HG03175 (cell line): ENCODE measurements at regions not wholly inside any gene's neighbourhood (a gene's known extent, or its start where the extent isn't known, plus 50 kb on each side); places are given as distances from the start of the nearest gene placed in this dataset.
"Not testable (repeated sequence)": the region's sequence is repeated elsewhere in the genome, so short reads cannot be mapped to it uniquely, and the experiment has no call there.

Source experiments
- ATAC-seq: cut with Tn5 transposase; IDR thresholded peaks from one replicate; pipeline ENCODE4 v1.9.1; 2021; ENCODE audit warnings: mild to moderate bottlenecking, moderate library complexity; ENCODE audit not compliant: unreplicated experiment

- ATAC-seq: not testable (repeated sequence)
Observed at GRCh38 chr11:96588793-96589192, 199.0 kb downstream of the JRKL start.

GRCh38 chr11:96595011-96595410, 205.2 kb downstream of the JRKL start:
- no peak for ATAC-seq

- no peak for ATAC-seq
Observed at GRCh38 chr11:96607864-96608558, 218.2 kb downstream of the JRKL start.

GRCh38 chr11:96614101-96614500, 224.3 kb downstream of the JRKL start:
- ATAC-seq: no peak

- no peak for ATAC-seq
Observed at GRCh38 chr11:96614846-96615245, 225.0 kb downstream of the JRKL start.

- ATAC-seq: no peak
Observed at GRCh38 chr11:96620464-96621044, 230.7 kb downstream of the JRKL start.

- ATAC-seq: no peak
Observed at GRCh38 chr11:96621161-96621560, 231.3 kb downstream of the JRKL start.

- ATAC-seq: no peak
Observed at GRCh38 chr11:96622026-96622634, 232.3 kb downstream of the JRKL start.

GRCh38 chr11:96624126-96624525, 234.3 kb downstream of the JRKL start:
- ATAC-seq: no peak

GRCh38 chr11:96627376-96627775, 237.6 kb downstream of the JRKL start:
- no peak for ATAC-seq

- no peak for ATAC-seq
Observed at GRCh38 chr11:96635655-96636054, 245.8 kb downstream of the JRKL start.

- ATAC-seq: no peak
Observed at GRCh38 chr11:96641261-96641660, 251.4 kb downstream of the JRKL start.

GRCh38 chr11:96642583-96642982, 252.8 kb downstream of the JRKL start:
- ATAC-seq: no peak

- ATAC-seq: no peak
Observed at GRCh38 chr11:96643173-96643572, 253.4 kb downstream of the JRKL start.

- ATAC-seq: no peak
Observed at GRCh38 chr11:96647621-96648020, 257.8 kb downstream of the JRKL start.

- ATAC-seq: no peak
Observed at GRCh38 chr11:96648991-96649390, 259.2 kb downstream of the JRKL start.

GRCh38 chr11:96652516-96652915, 262.7 kb downstream of the JRKL start:
- ATAC-seq: no peak

GRCh38 chr11:96655474-96655873, 265.7 kb downstream of the JRKL start:
- no peak for ATAC-seq

GRCh38 chr11:96658436-96658835, 268.6 kb downstream of the JRKL start:
- ATAC-seq: no peak

- no peak for ATAC-seq
Observed at GRCh38 chr11:96664110-96664509, 274.3 kb downstream of the JRKL start.

GRCh38 chr11:96680211-96681018, 290.6 kb downstream of the JRKL start:
- no peak for ATAC-seq
